GM19395 (cell line): ENCODE measurements at regions not wholly inside any gene's neighbourhood (a gene's known extent, or its start where the extent isn't known, plus 50 kb on each side); places are given as distances from the start of the nearest gene placed in this dataset.

Experiments
- ATAC-seq: cut with Tn5 transposase; IDR thresholded peaks from one replicate; pipeline ENCODE4 v1.9.1; 2021; ENCODE audit warnings: mild to moderate bottlenecking, moderate library complexity; ENCODE audit not compliant: unreplicated experiment

GRCh38 chr6:164142322-164142721 lies 727.8 kb downstream of the QKI start:
- no peak for ATAC-seq

DNA sequence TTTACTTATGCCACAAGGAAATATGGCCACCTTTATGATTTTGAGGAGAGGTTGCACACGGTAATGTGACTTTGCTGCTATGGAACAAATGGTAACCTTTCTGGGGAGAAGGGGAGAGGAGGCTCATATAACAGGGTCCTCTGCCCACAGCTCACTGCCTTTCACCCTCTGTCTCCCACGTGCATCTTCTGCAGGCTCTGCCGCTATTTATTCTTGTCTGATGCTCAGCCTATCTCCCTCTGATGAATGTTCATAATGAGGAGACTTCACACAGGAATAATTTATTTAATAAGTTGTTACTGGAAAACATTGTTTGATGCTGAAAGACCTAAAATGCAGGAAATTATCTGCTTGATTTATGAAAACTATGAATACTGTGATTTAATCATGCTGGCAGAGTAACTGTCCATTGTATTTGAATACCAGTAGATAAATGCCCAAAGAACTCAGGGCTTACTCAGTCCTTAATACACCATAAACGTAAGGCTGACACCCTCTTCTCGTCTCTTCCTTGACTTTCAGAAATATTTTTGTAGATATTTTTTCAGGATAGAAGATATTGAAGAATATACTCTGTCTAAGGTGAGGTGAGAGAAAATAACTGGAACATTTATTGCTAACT lies 721.1 kb downstream of the QKI start:
- ATAC-seq: no peak

GRCh38 chr6:164133095-164133494 lies 718.6 kb downstream of the QKI start:
- no peak for ATAC-seq

DNA sequence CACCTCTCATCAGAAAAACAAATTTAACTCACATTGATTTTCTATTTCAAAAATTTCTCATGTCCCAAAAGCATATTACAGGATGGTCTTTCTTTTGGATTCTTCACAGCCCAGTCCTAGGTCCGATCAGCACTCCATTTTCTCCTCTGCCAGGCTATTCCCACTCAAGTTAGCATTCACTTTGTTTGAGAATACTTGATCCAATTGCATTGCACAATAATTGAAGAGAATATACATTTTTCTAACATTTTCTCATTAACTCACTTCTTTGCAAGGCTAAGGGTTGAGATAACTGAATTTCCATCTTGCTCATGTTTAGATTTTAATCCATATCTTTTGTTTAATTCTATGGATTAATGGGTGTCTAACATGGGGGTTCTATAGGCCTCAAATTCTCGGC lies 716.1 kb downstream of the QKI start:
- no peak for ATAC-seq

DNA sequence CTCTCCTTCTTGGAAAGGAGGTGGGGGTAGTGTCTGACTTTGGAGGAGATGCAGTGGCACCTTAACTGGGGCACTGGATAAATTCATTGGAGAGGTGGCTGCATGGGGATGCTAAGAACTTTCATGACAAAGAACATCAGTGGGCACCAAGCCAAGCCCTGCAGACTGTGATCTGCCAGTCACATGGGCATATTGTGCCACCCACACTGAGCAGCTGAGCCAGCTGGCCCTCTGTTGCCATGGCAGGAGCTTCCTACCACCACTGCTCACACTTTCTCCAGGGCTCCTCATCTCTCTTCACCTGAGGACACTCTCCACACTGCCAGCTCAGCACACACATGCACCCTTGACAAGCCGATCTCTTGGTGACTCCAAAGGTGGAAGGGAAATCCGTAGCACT lies 715.6 kb downstream of the QKI start:
- no peak for ATAC-seq

DNA sequence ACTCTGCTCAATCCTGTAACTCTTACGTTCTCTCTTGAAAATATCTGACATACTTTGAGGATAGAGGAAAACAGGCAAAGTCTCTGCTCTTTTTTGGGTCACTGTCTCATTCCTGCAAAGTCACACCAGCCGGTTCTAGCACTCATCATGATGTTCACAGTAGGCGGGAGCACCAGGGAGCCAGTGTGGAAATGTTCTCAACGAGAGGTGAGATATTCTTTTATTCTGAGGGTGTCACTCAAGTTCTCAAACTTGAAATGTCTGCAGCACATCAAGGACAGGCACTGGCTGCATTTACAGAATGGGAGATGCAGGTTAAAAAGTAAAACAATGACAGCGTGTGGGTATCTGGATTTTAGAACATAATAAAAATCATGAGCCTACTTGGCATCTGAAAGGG lies 714.7 kb downstream of the QKI start:
- ATAC-seq: no peak

DNA sequence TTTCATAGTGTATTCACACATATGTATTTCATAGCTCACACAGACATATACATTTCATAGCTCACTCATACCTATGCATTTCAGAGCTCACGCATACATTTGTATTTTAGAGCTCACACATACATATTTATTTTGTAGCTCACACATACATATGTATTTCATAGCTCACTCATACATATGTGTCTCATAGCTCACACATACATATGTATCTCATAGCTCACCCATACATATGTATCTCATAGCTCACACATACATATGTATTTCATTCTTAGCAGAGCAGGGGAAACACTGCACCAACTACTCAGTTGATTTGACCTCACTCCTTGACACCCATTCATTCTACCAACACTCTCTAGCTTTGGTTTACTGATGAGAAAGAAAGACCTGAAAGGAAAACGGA lies 713.6 kb downstream of the QKI start:
- ATAC-seq: no peak

GRCh38 chr6:164124986-164125385 lies 710.5 kb downstream of the QKI start:
- ATAC-seq: no peak

GRCh38 chr6:164124473-164124872 lies 710.0 kb downstream of the QKI start:
- no peak for ATAC-seq

DNA sequence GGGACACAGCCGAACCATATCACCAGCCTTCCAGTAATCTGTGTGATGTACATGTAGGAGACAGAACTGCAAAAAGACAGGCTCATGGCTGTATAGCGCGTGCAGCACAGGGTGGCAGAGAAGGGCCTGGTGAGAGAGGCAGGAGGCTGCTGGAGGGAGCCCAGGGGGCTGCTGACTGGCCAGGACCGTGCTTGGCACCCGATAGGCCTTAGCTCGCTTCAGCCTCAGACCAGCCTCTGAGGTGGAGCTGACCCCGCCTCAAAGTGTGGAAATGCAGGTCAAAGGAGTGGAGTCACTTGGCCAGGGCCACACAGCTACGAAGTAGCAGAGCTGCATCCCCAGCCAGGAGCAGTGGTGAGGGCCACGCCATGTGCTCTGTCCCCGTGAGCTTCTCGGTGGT lies 707.6 kb downstream of the QKI start:
- no peak for ATAC-seq

- ATAC-seq: no peak
These were observed 707.0 kb downstream of the QKI start for GRCh38 chr6:164121527-164121926.

DNA sequence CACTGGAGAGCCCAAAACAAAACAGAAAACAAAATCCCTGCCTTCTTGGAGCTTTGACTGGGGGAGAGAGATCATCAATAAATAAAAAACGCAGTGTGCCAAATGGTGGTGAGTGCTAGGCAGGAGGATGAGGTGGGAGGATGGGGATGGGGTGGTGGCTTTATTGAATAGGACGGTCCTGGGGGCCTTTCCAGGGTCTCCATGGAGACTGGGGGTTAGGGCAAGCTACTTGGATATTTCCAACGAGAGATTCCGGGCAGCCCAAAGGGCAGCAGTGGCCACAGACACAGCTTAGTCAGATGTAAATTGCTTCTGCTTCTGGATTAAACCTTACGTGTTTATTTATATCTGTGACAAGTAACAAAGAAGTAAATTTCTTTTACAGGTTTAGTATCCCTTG lies 700.1 kb downstream of the QKI start:
- ATAC-seq: no peak

GRCh38 chr6:164114051-164114450 lies 699.5 kb downstream of the QKI start:
- no peak for ATAC-seq

- ATAC-seq: no peak
These were observed 699.1 kb downstream of the QKI start for GRCh38 chr6:164113637-164114036.

DNA sequence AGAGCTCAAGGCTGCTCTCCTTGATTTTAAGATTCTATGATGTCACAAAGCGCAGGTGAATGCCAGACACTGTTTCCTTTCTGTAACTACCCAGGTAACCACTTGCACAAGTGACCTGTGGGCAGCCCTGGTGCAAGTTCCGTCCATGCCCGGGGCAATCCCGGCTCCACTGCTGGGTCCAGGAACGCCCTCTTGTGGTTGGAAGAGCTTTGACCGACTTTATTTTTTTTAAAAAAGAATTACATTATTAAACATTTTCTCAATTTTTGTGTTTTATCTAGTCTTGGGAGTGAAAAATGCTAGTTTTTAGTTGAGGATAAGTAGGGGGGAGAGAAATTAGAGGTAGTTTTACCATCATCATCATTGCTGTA lies 695.2 kb downstream of the QKI start:
- no peak for ATAC-seq

GRCh38 chr6:164108869-164109769 lies 694.6 kb downstream of the QKI start:
- ATAC-seq: no peak

- no peak for ATAC-seq
These were observed 693.6 kb downstream of the QKI start for GRCh38 chr6:164108092-164108491.

- ATAC-seq: no peak
These were observed 692.9 kb downstream of the QKI start for GRCh38 chr6:164107297-164107995.

- ATAC-seq: peak; percentile 53
These were observed 691.8 kb downstream of the QKI start for GRCh38 chr6:164106345-164106769.

DNA sequence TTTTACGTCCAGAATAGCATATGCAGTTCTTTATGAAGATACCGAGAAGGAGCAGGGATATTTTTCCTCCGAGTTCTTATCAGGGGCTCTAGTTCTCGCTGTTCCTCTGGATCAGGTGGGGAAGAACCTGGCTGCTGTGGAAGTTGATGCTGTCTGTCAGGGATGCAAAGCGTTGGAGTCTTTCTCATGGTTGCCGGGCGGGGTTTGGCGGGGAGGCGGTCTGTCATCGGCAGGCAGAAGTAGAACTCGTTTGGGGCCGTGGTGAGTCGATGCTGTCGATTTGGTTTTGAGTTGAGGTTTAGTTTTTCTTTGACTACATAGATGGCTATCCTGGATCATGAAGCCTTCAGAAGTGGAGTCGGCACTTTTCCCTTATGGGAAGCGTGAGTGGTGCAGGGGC lies 691.2 kb downstream of the QKI start:
- ATAC-seq: no peak

- ATAC-seq: no peak
These were observed 689.9 kb downstream of the QKI start for GRCh38 chr6:164104432-164104831.

DNA sequence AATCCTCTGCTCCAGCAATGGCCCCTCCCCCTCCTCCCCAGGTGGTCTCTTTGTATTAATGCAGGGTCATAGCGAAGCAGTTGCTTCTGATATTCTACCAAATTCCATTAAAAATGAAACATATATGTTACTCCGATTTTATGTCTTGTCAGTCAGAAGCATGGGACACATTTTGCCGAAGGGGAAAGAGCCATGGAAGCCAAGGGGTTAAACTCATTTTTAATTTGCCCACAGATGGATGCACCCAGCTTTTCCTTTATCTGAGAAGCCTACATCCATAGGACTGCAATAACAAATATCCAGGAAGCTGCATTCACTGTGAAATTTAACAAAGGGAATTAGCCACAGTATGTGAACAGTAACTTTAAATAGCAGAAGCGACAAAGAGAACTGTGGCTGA lies 688.2 kb downstream of the QKI start:
- no peak for ATAC-seq
